Kidney epithelial cell (primary cell): ENCODE measurements at regions not wholly inside any gene's neighbourhood (a gene's known extent, or its start where the extent isn't known, plus 50 kb on each side); places are given as distances from the start of the nearest gene placed in this dataset.
"Not testable (repeated sequence)": the region's sequence is repeated elsewhere in the genome, so short reads cannot be mapped to it uniquely, and the experiment has no call there.

Experiments
- DNase-seq: peaks from one replicate; pipeline ENCODE4 v3.0.0-alpha.2; 2010; ENCODE audit warnings: low read depth
- H3K27me3 ChIP-seq: 2 replicates; pipeline ENCODE4 v1.6.0; 2011; ENCODE audit warnings: low read length; ENCODE audit not compliant: control insufficient read depth, insufficient read depth
- H3K36me3 ChIP-seq: 2 replicates; pipeline ENCODE4 v1.5.1; 2011; ENCODE audit warnings: low read length; ENCODE audit not compliant: control insufficient read depth, insufficient read depth
- H3K4me3 ChIP-seq: 2 replicates; pipeline ENCODE4 v1.5.1; 2011; ENCODE audit warnings: low read depth, mild to moderate bottlenecking, control low read depth, low read length
- CTCF ChIP-seq: IDR thresholded peaks from 2 replicates; pipeline ENCODE4 v1.5.1; 2011; ENCODE audit warnings: mild to moderate bottlenecking, moderate library complexity, low read length, control low read depth, inconsistent platforms; ENCODE audit not compliant: insufficient read depth, poor library complexity, severe bottlenecking

- H3K36me3 ChIP-seq, result no peaks in the 10 kb centered on the region
- no peak for TF ChIP-seq CTCF
- DNase-seq, result no peak
- no peaks in the 10 kb centered on the region for H3K27me3 ChIP-seq
- no peak overlapping the region for H3K4me3 ChIP-seq
These were observed 59.4 kb downstream of the BLTP3B start for GRCh38 chr12:100083308-100083707.

DNA sequence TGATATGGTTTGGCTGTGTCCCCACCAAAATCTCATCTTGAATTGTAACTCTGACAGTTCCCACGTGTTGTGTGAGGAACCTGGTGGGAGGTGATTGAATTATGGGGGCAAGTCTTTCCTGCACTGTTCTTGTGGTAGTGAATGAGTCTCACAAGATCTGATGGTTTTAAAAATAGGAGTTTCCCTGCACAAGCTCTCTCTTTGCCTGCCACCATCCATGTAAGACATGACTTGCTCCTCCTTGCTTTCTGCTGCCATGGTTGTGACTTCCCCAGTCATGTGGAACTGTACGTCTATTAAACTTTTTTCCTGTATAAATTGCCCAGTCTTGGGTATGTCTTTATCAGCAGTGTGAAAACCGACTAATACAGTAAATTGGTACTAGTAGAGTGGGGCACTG lies 63.9 kb downstream of the BLTP3B start:
- not testable (repeated sequence) for H3K27me3 ChIP-seq, H3K4me3 ChIP-seq, H3K36me3 ChIP-seq, DNase-seq

GRCh38 chr12:100077367-100077766 lies 65.3 kb downstream of the BLTP3B start:
- no peak for TF ChIP-seq CTCF
- no peaks in the 10 kb centered on the region for H3K36me3 ChIP-seq
- H3K4me3 ChIP-seq, result no peak overlapping the region
- DNase-seq, result no peak
- no peaks in the 10 kb centered on the region for H3K27me3 ChIP-seq

DNA sequence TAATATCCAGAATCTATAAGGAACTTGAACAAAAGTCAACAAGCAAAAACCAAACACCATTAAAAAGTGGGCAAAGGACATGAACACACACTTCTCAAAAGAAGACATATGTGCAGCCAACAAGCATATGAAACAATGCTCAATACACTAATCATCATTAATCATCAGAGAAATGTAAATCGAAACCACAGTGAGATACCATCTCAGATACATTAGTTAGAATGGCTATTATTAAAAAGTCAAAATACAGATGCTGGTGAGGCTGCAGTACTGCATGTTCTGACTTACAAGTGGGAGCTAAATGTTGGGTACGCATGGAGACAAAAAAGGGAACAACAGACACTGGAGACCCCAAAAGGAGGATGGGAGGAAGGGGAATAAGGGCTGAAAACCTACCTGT lies 67.1 kb downstream of the BLTP3B start:
- DNase-seq, result no peak

DNA sequence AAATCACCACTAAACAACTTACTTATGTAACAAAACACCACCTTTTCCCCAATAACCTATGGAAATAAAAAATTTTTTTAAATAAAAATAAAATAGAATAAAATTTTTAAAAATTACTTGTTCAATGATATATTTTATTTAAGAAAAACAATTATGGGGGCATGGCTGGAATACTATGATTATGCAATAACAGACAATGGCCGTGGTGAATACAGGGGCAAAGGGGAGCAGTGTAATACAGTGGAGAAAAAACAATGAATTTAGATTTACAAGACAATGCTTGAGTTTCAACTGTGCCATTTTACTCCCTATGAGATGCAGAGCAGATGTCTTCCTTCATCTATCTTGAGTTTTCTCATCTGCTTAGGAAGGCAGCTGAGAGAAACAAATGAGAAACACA lies 72.9 kb downstream of the BLTP3B start:
- Histone ChIP-seq H3K36me3 (no peaks in the 10 kb centered on the region), H3K27me3 (no peaks in the 10 kb centered on the region), H3K4me3 (no peak overlapping the region)
- no peak for TF ChIP-seq CTCF
- no peak for DNase-seq

More for the DNA sequence above, 67.1 kb downstream of the BLTP3B start:
- no peak for TF ChIP-seq CTCF
- no peaks in the 10 kb centered on the region for H3K27me3 ChIP-seq
- no peaks in the 10 kb centered on the region for H3K36me3 ChIP-seq
- no peak overlapping the region for H3K4me3 ChIP-seq

DNA sequence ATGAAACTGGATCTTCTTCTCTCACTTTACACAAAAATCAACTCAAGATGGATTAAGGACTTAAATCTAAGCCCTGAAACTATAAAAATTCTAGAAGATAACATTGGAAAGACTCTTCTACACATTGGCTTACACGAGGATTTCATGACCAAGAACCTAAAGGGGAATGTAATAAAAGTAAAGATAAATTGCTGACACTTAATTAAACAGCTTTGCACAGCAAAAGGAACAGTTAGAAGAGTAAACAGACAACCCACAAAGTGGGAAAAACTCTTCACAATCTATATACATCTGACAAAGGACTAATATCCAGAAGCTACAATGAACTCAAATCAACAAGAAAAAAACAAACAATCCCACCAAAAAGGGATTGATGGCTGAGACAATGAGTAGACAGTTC lies 74.4 kb downstream of the BLTP3B start:
- Histone ChIP-seq H3K4me3 (no peak overlapping the region), H3K27me3 (no peaks in the 10 kb centered on the region), H3K36me3 (no peaks in the 10 kb centered on the region)
- TF ChIP-seq CTCF, result no peak
- DNase-seq, result no peak
